Pons (tissue), 1 donor: ENCODE measurements at regions not wholly inside any gene's neighbourhood (a gene's known extent, or its start where the extent isn't known, plus 50 kb on each side); places are given as distances from the start of the nearest gene placed in this dataset.
A peak's percentile ranks its signal among the peaks of the same experiment; 100 is the strongest.
"Not testable (repeated sequence)": the region's sequence is repeated elsewhere in the genome, so short reads cannot be mapped to it uniquely, and the experiment has no call there.

Source experiments
- DNase-seq: peaks from one replicate; pipeline ENCODE4 v3.0.0-alpha.2; 2016; ENCODE audit warnings: low spot score

- DNase-seq, result no peak
These were observed 430.3 kb upstream of the MAOA start for GRCh38 chrX:43225626-43226328.

- DNase-seq, result no peak
These were observed 417.6 kb upstream of the MAOA start for GRCh38 chrX:43238461-43238945.

- no peak for DNase-seq
These were observed 416.7 kb upstream of the MAOA start for GRCh38 chrX:43239356-43239755.

GRCh38 chrX:43255596-43255995, 400.5 kb upstream of the MAOA start:
- no peak for DNase-seq

GRCh38 chrX:43266487-43266886, 389.6 kb upstream of the MAOA start:
- DNase-seq, result no peak

- no peak for DNase-seq
These were observed 388.4 kb upstream of the MAOA start for GRCh38 chrX:43267652-43268051.

- no peak for DNase-seq
These were observed 386.9 kb upstream of the MAOA start for GRCh38 chrX:43269201-43269600.

GRCh38 chrX:43277879-43278278, 378.2 kb upstream of the MAOA start:
- DNase-seq, result no peak

- DNase-seq, result no peak
These were observed 377.7 kb upstream of the MAOA start for GRCh38 chrX:43278440-43278839.

- DNase-seq, result no peak
These were observed 376.7 kb upstream of the MAOA start for GRCh38 chrX:43279341-43279808.

GRCh38 chrX:43283187-43283586, 372.9 kb upstream of the MAOA start:
- no peak for DNase-seq

- not testable (repeated sequence) for DNase-seq
These were observed 344.5 kb upstream of the MAOA start for GRCh38 chrX:43311625-43312024.

- no peak for DNase-seq
These were observed 343.1 kb upstream of the MAOA start for GRCh38 chrX:43313035-43313434.

- no peak for DNase-seq
These were observed 341.6 kb upstream of the MAOA start for GRCh38 chrX:43314525-43314924.

GRCh38 chrX:43315622-43316021, 340.5 kb upstream of the MAOA start:
- no peak for DNase-seq

- no peak for DNase-seq
These were observed 340.0 kb upstream of the MAOA start for GRCh38 chrX:43316146-43316545.

- no peak for DNase-seq
These were observed 338.7 kb upstream of the MAOA start for GRCh38 chrX:43317378-43317777.

GRCh38 chrX:43328358-43328946, 327.6 kb upstream of the MAOA start:
- DNase-seq, result no peak

GRCh38 chrX:43333543-43333942, 322.6 kb upstream of the MAOA start:
- no peak for DNase-seq

- DNase-seq, result no peak
These were observed 310.9 kb upstream of the MAOA start for GRCh38 chrX:43345166-43345565.

GRCh38 chrX:43349363-43349762, 306.7 kb upstream of the MAOA start:
- DNase-seq, result peak; percentile 0

- DNase-seq, result no peak
These were observed 305.2 kb upstream of the MAOA start for GRCh38 chrX:43350935-43351334.

- DNase-seq, result no peak
These were observed 298.4 kb upstream of the MAOA start for GRCh38 chrX:43357741-43358140.

- no peak for DNase-seq
These were observed 283.1 kb upstream of the MAOA start for GRCh38 chrX:43373032-43373431.
